H1 (cell line): ENCODE measurements at regions not wholly inside any gene's neighbourhood (a gene's known extent, or its start where the extent isn't known, plus 50 kb on each side); places are given as distances from the start of the nearest gene placed in this dataset.

Experiments used
- CTCF ChIA-PET: fragments of 300-600 bp; sonication (Branson Sonifier 250); formaldehyde crosslinking; loops from one replicate; lab custom pipeline; 2021; ENCODE audit not compliant: partially characterized antibody; lab: Charles Lee
- POLR2A ChIA-PET: fragments of 300-600 bp; sonication (Branson Sonifier 250); formaldehyde crosslinking; loops from one replicate; lab custom pipeline; 2021; ENCODE audit warnings: inconsistent platforms; ENCODE audit not compliant: partially characterized antibody; lab: Charles Lee
- DNase-seq, 2 experiments: peaks; one replicate each; pipeline versions ENCODE4 v3.0.0 to v3.0.0-alpha.2; 2010 to 2022; ENCODE audit warnings: low spot score in 2 of 2, low read depth in 1 of 2, mixed read lengths in 1 of 2
- FAIRE-seq: peaks from 2 replicates; lab custom pipeline; 2011; peaks lifted over from hg19 to GRCh38; lab: Jason Lieb, UNC
- H2AFZ ChIP-seq: 2 replicates; pipeline ENCODE4 v1.8.1; 2012; ENCODE audit warnings: low read length, inconsistent platforms
- H2AK5ac ChIP-seq: 2 replicates; pipeline ENCODE4 v1.6.1; 2013; ENCODE audit warnings: low read depth, low read length
- H2BK120ac ChIP-seq: replicated peaks from 2 replicates; pipeline ENCODE3; 2013; ENCODE audit warnings: low read depth, low read length, inconsistent platforms
- H2BK12ac ChIP-seq: 2 replicates; pipeline ENCODE4 v1.6.1; 2013; ENCODE audit warnings: low read depth, low read length
- H2BK15ac ChIP-seq: 2 replicates; pipeline ENCODE4 v1.6.1; 2013; ENCODE audit warnings: low read length
- H2BK20ac ChIP-seq: 2 replicates; pipeline ENCODE4 v1.6.1; 2013; ENCODE audit warnings: low read length
- H2BK5ac ChIP-seq: 2 replicates; pipeline ENCODE4 v1.6.1; 2013; ENCODE audit warnings: low read depth, low read length
- H3K14ac ChIP-seq: 2 replicates; pipeline ENCODE4 v1.6.1; 2013; ENCODE audit warnings: inconsistent platforms; ENCODE audit not compliant: insufficient read length
- H3K18ac ChIP-seq: 2 replicates; pipeline ENCODE4 v1.6.1; 2013; ENCODE audit warnings: low read length; ENCODE audit errors: extremely low read depth
- H3K23ac ChIP-seq: 2 replicates; pipeline ENCODE4 v1.6.1; 2013; ENCODE audit warnings: inconsistent platforms; ENCODE audit not compliant: insufficient read length
- H3K23me2 ChIP-seq: 2 replicates; pipeline ENCODE4 v1.6.1; 2013; ENCODE audit warnings: low read depth, low read length
- H3K27ac ChIP-seq: 2 replicates; pipeline ENCODE4 v1.6.1; 2011; ENCODE audit warnings: low read depth, low read length, inconsistent platforms
- H3K27me3 ChIP-seq, 4 experiments: replicated peaks in 1 of 4; 1 replicate in 1 of 4; 2 replicates in 3 of 4; pipeline versions ENCODE4 v1.6.1 to v1.8.1; 2011 to 2013; ENCODE audit warnings: low read length in 3 of 4, mild to moderate bottlenecking in 3 of 4, inconsistent platforms in 2 of 4, mixed read lengths in 2 of 4, moderate library complexity in 1 of 4; ENCODE audit not compliant: control insufficient read depth in 3 of 4, insufficient read depth in 3 of 4; ENCODE audit errors: extremely low read depth in 1 of 4
- H3K36me3 ChIP-seq, 4 experiments: 2 replicates each; pipeline versions ENCODE4 v1.6.1 to v1.8.1; 2011 to 2013; ENCODE audit warnings: mild to moderate bottlenecking in 4 of 4, low read length in 3 of 4, moderate library complexity in 2 of 4, control low read depth in 1 of 4, inconsistent platforms in 1 of 4; ENCODE audit not compliant: insufficient read depth in 4 of 4, control insufficient read depth in 2 of 4
- H3K4ac ChIP-seq: replicated peaks from 2 replicates; pipeline ENCODE3; 2013; ENCODE audit warnings: low read length, low read depth, mixed read lengths, inconsistent platforms; ENCODE audit not compliant: insufficient read length
- H3K4me1 ChIP-seq, 4 experiments: replicated peaks in 1 of 4; 1 replicate in 1 of 4; 2 replicates in 3 of 4; pipeline versions ENCODE4 v1.6.1 to v1.8.1; 2011 to 2013; ENCODE audit warnings: low read length in 3 of 4, inconsistent platforms in 2 of 4, mixed read lengths in 1 of 4; ENCODE audit not compliant: insufficient read depth in 4 of 4, control insufficient read depth in 3 of 4
- H3K4me2 ChIP-seq, 2 experiments: 2 replicates each; pipeline versions ENCODE4 v1.6.1 to v1.8.1; 2011 to 2013; ENCODE audit warnings: low read depth in 2 of 2, low read length in 2 of 2, control low read depth in 1 of 2, inconsistent platforms in 1 of 2, mild to moderate bottlenecking in 1 of 2; ENCODE audit not compliant: insufficient read depth in 1 of 2
- H3K4me3 ChIP-seq, 4 experiments: fragments of 200-600, 300-600 bp in 1 of 4; sonication (generic), shearing (Covaris generic), sonication (Bioruptor Twin) in 1 of 4; 2 replicates each; pipeline versions ENCODE4 v1.5.1 to v1.8.1; 2011 to 2016; ENCODE audit warnings: low read length in 4 of 4, low read depth in 3 of 4, control low read depth in 2 of 4, inconsistent platforms in 2 of 4, mild to moderate bottlenecking in 2 of 4, mixed read lengths in 1 of 4, moderate library complexity in 1 of 4; ENCODE audit not compliant: insufficient read depth in 2 of 4; ENCODE audit errors: extremely low read depth in 1 of 4
- H3K56ac ChIP-seq: replicated peaks from 2 replicates; pipeline ENCODE3; 2013; ENCODE audit warnings: low read depth, mild to moderate bottlenecking, mixed read lengths, low read length, inconsistent platforms; ENCODE audit not compliant: insufficient read length
- H3K79me1 ChIP-seq: 2 replicates; pipeline ENCODE4 v1.6.1; 2013; ENCODE audit warnings: low read depth, low read length, control low read depth
- H3K79me2 ChIP-seq, 2 experiments: 2 replicates each; pipeline versions ENCODE4 v1.6.1 to v1.8.1; 2012 to 2013; ENCODE audit warnings: low read length in 2 of 2, mild to moderate bottlenecking in 2 of 2, inconsistent platforms in 1 of 2; ENCODE audit not compliant: insufficient read depth in 2 of 2, control insufficient read depth in 1 of 2
- H3K9ac ChIP-seq, 4 experiments: replicated peaks in 1 of 4; 1 replicate in 1 of 4; 2 replicates in 3 of 4; pipeline versions ENCODE4 v1.6.1 to v1.8.1; 2011 to 2013; ENCODE audit warnings: low read depth in 3 of 4, low read length in 3 of 4, control low read depth in 2 of 4, mild to moderate bottlenecking in 2 of 4, moderate library complexity in 2 of 4, inconsistent platforms in 1 of 4; ENCODE audit errors: extremely low read depth in 1 of 4
- H3K9me3 ChIP-seq, 2 experiments: 2 replicates each; pipeline versions ENCODE4 v1.6.1 to v1.8.1; 2012 to 2013; ENCODE audit warnings: mild to moderate bottlenecking in 2 of 2, moderate library complexity in 2 of 2, control low read depth in 1 of 2, inconsistent platforms in 1 of 2, low read depth in 1 of 2, low read length in 1 of 2, mixed read lengths in 1 of 2; ENCODE audit not compliant: insufficient read depth in 2 of 2
- H4K20me1 ChIP-seq, 2 experiments: replicated peaks in 1 of 2; 2 replicates each; pipeline versions ENCODE3 to v1.8.1; 2011 to 2013; ENCODE audit warnings: inconsistent platforms in 2 of 2, low read length in 2 of 2, mild to moderate bottlenecking in 1 of 2; ENCODE audit not compliant: insufficient read depth in 2 of 2, control insufficient read depth in 1 of 2
- H4K5ac ChIP-seq: 2 replicates; pipeline ENCODE4 v1.6.1; 2013; ENCODE audit warnings: low read length, low read depth, mixed read lengths, inconsistent platforms; ENCODE audit not compliant: insufficient read length
- H4K8ac ChIP-seq: 2 replicates; pipeline ENCODE4 v1.8.0; 2013; ENCODE audit warnings: mild to moderate bottlenecking, moderate library complexity, low read length, inconsistent platforms; ENCODE audit not compliant: insufficient read depth; ENCODE audit errors: extremely low read depth
- H4K91ac ChIP-seq: replicated peaks from 2 replicates; pipeline ENCODE3; 2013; ENCODE audit warnings: low read length, mixed read lengths, inconsistent platforms; ENCODE audit not compliant: insufficient read length
- ASH2L ChIP-seq: fragments of 200-600, 300-600 bp; sonication (generic); IDR thresholded peaks from one replicate; pipeline ENCODE4 v1.7.1; 2017; ENCODE audit warnings: low read length
- ATF3 ChIP-seq: IDR thresholded peaks from 2 replicates; pipeline ENCODE4 v1.6.1; 2011; ENCODE audit warnings: low read depth, mild to moderate bottlenecking, low read length; ENCODE audit not compliant: insufficient read depth
- CTBP2 ChIP-seq: IDR thresholded peaks from 2 replicates; pipeline ENCODE4 v1.7.0; 2011; ENCODE audit warnings: borderline replicate concordance, mild to moderate bottlenecking, moderate library complexity, mixed read lengths, low read length; ENCODE audit not compliant: insufficient read depth, insufficient read length
- JUN ChIP-seq: IDR thresholded peaks from 2 replicates; pipeline ENCODE4 v1.6.1; 2011; ENCODE audit warnings: low read depth, mild to moderate bottlenecking, improper control_type of control experiment, low read length
- JUND ChIP-seq: IDR thresholded peaks from 2 replicates; pipeline ENCODE4 v1.6.1; 2011; ENCODE audit warnings: mild to moderate bottlenecking, improper control_type of control experiment, low read length
- SP4 ChIP-seq: IDR thresholded peaks from 2 replicates; pipeline ENCODE4 v1.6.1; 2012; ENCODE audit warnings: low read length, inconsistent platforms
- TCF12 ChIP-seq: IDR thresholded peaks from 2 replicates; pipeline ENCODE4 v1.6.1; 2011; ENCODE audit warnings: low read depth, mild to moderate bottlenecking, low read length
- WGBS, 2 experiments: shearing (Covaris generic) in 1 of 2; methylation state at CpG; one replicate each; pipeline versions ENCODE4 v1.1.6 to v1.1.7; 2013 to 2015; ENCODE audit warnings: low lambda C conversion rate in 2 of 2, mixed read lengths in 2 of 2, inconsistent platforms in 1 of 2, low coverage in 1 of 2, missing lambda C conversion rate in 1 of 2; ENCODE audit not compliant: insufficient replicate concordance in 2 of 2, insufficient coverage in 1 of 2, insufficient read length in 1 of 2; ENCODE audit errors: extremely low coverage in 1 of 2, missing lambda C conversion rate in 1 of 2; 5-methylcytosine and 5-hydroxymethylcytosine counted together

GRCh38 chr7:32648408-32649156 lies 153.3 kb downstream of the AVL9 start:
- no peak overlapping the region for H3K14ac ChIP-seq
- H4K8ac ChIP-seq: no peak overlapping the region
- no peak overlapping the region for H3K9ac ChIP-seq
- H3K23me2 ChIP-seq: no peaks in the 10 kb centered on the region
- POLR2A ChIA-PET: no interaction called here
- FAIRE-seq (no peak), DNase-seq (no peak)
- H2BK15ac ChIP-seq: no peak overlapping the region
- WGBS, 2 experiments: 93% methylated on average over 6 of the region's 6 CpGs; no CpG with 5 or more reads in 1 of the 2 experiments
- no peaks in the 10 kb centered on the region for H3K9me3 ChIP-seq
- H3K27ac ChIP-seq: no peak overlapping the region
- no peak overlapping the region for H3K18ac ChIP-seq
- no peaks in the 10 kb centered on the region for H3K79me1 ChIP-seq
- no peak overlapping the region for H2AFZ ChIP-seq
- no peak overlapping the region for H2BK5ac ChIP-seq
- CTCF ChIA-PET: no interaction called here
- H3K79me2 ChIP-seq: no peaks in the 10 kb centered on the region
- no peak overlapping the region for H3K4me3 ChIP-seq
- no peak overlapping the region for H3K4ac ChIP-seq
- peaks cover 0 to 1% (median 0%) of the 10 kb centered on the region in 4 experiments; a peak in 1 of 7 replicates for H3K27me3 ChIP-seq
- no peak overlapping the region for H2BK20ac ChIP-seq
- H4K91ac ChIP-seq: no peak overlapping the region
- no peak overlapping the region for H3K4me2 ChIP-seq
- H4K5ac ChIP-seq: no peak overlapping the region
- H4K20me1 ChIP-seq: no peaks in the 10 kb centered on the region
- H3K36me3 ChIP-seq: no peaks in the 10 kb centered on the region
- no peak overlapping the region for H3K56ac ChIP-seq
- H2AK5ac ChIP-seq: no peak overlapping the region
- no peak overlapping the region for H2BK120ac ChIP-seq
- no peak overlapping the region for H3K23ac ChIP-seq
- no peaks in the 10 kb centered on the region; a peak in 1 of 7 replicates for H3K4me1 ChIP-seq
- no peak overlapping the region for H2BK12ac ChIP-seq
- TF ChIP-seq JUN (no peak), TCF12 (no peak), CTBP2 (no peak), ASH2L (no peak), SP4 (no peak), JUND (no peak), ATF3 (no peak)
